IPS-20b (cell line): ENCODE measurements at regions not wholly inside any gene's neighbourhood (a gene's known extent, or its start where the extent isn't known, plus 50 kb on each side); places are given as distances from the start of the nearest gene placed in this dataset.

Experiments used
- H3K27ac ChIP-seq: one replicate; pipeline ENCODE4 v1.5.1; 2013; ENCODE audit warnings: low read length
- H3K27me3 ChIP-seq: 2 replicates; pipeline ENCODE4 v1.6.1; 2013; ENCODE audit warnings: mild to moderate bottlenecking, low read length, inconsistent platforms; ENCODE audit not compliant: insufficient read depth
- H3K36me3 ChIP-seq: 2 replicates; pipeline ENCODE4 v1.6.1; 2013; ENCODE audit warnings: low read depth, mild to moderate bottlenecking, inconsistent platforms, low read length, moderate library complexity; ENCODE audit not compliant: insufficient read depth
- H3K4me1 ChIP-seq: 2 replicates; pipeline ENCODE4 v1.6.1; 2013; ENCODE audit warnings: mild to moderate bottlenecking, control low read depth, inconsistent platforms, low read length, moderate library complexity; ENCODE audit not compliant: insufficient read depth
- H3K4me3 ChIP-seq: 2 replicates; pipeline ENCODE4 v1.5.1; 2013; ENCODE audit warnings: mild to moderate bottlenecking, low read length, inconsistent platforms
- H3K9ac ChIP-seq: 2 replicates; pipeline ENCODE4 v1.6.1; 2013; ENCODE audit warnings: low read depth, mild to moderate bottlenecking, inconsistent platforms, low read length, moderate library complexity
- H3K9me3 ChIP-seq: 2 replicates; pipeline ENCODE4 v1.6.1; 2013; ENCODE audit warnings: mild to moderate bottlenecking, low read depth, low read length, inconsistent platforms; ENCODE audit not compliant: insufficient read depth

DNA sequence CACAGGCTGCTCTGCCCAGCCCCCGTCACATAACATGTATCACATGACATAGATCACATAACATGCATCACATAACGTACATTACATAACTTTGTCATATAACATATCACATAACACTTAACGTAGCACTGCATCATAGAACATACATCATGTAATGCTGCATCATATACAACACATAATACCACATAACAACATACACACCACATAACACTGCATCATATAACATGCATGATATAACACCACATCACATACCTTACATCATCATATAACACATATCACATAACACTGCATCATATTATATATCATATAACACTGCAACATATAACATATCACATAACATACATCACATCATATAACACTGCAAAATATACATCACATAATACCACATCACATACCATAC is 83.8 kb downstream of the AXIN2 start:
- H3K4me1 ChIP-seq: no peaks in the 10 kb centered on the region
- no peak overlapping the region for H3K27ac ChIP-seq
- H3K36me3 ChIP-seq: no peaks in the 10 kb centered on the region
- H3K9ac ChIP-seq: no peak overlapping the region
- no peaks in the 10 kb centered on the region; the same call in 1 of the 2 replicates for H3K9me3 ChIP-seq
- no peaks in the 10 kb centered on the region for H3K27me3 ChIP-seq
- no peak overlapping the region for H3K4me3 ChIP-seq

DNA sequence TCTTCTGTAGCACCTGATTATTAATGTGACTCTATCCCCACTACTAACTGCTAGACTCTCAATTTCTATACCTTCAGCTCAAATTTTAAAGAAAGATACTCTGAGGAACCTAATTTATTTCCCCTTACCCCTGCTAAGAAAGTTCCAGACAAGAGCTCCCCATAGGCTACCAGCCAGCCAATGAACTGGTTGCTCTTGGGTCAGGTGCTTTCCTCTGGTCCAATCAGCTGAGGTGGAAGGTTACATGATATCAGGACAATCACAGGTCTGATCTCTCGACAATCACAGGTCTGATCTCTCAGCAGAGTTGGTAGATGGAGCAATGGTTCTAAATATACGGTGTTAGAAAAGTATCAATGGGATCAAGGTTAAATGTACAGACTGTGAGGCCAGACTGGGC is 86.8 kb downstream of the AXIN2 start:
- Histone ChIP-seq H3K9ac (no peak overlapping the region), H3K4me3 (no peak overlapping the region), H3K4me1 (no peaks in the 10 kb centered on the region), H3K36me3 (no peaks in the 10 kb centered on the region), H3K27me3 (no peaks in the 10 kb centered on the region), H3K9me3 (no peaks in the 10 kb centered on the region; the same call in 1 of the 2 replicates), H3K27ac (no peak overlapping the region)

- no peaks in the 10 kb centered on the region for H3K36me3 ChIP-seq
- no peaks in the 10 kb centered on the region; the same call in 1 of the 2 replicates for H3K9me3 ChIP-seq
- H3K27ac ChIP-seq: no peak overlapping the region
- no peak overlapping the region for H3K4me3 ChIP-seq
- H3K27me3 ChIP-seq: no peaks in the 10 kb centered on the region
- no peak overlapping the region for H3K9ac ChIP-seq
- H3K4me1 ChIP-seq: no peaks in the 10 kb centered on the region
These were observed 87.5 kb downstream of the AXIN2 start for GRCh38 chr17:65473985-65474384.

DNA sequence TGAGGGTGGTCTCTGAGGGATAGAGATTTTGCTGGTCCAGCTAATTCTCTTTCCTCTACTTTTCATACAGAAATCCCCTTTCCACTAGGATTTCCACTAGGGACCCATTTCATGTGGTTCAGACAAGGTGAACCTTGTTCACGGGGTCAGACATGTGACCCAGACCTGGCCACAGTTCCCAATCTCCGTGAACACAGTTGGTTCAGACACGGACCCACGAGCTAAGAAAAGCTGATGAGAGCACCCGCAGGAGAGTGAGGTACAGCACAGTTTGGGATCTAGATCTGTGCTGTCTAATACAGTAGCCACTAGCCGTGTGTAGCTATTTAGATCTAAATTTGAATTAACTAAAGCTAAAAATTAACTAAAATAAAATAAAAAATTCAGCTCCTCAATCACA is 88.1 kb downstream of the AXIN2 start:
- Histone ChIP-seq H3K9ac (no peak overlapping the region), H3K27me3 (no peaks in the 10 kb centered on the region), H3K4me3 (no peak overlapping the region), H3K9me3 (no peaks in the 10 kb centered on the region; the same call in 1 of the 2 replicates), H3K27ac (no peak overlapping the region), H3K36me3 (no peaks in the 10 kb centered on the region), H3K4me1 (no peaks in the 10 kb centered on the region)

DNA sequence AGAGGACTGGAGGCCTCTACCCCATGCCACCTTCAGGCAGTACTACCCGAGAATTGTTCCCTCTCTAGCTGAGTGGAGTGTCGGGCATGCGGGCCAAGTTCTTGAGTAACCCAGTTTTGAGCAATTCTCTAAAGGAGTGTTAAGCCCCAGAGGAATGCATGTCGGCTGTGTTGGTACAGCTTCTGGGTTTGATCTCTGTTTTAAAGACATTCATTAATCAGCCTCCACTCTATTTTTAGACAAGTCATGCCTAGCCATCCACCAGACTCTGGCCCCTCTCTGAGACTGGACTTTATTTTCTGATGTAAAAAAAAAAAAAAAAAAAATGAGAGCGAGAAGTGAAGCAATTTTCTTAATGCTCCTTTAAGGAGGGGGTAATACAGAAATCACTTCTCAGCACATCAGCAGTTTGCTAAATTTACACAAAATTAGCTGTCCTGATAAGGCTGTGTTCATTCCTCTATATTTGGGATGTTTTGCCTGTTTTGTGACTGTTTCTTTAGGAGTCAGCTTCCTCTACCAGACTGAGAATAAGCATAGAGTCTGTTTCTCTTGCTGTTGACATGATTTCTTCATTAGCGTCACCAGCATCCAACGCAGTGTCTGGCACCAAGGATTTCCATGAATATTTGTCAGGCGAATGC is 88.7 kb downstream of the AXIN2 start:
- Histone ChIP-seq H3K4me3 (no peak overlapping the region), H3K27ac (no peak overlapping the region), H3K27me3 (no peaks in the 10 kb centered on the region), H3K36me3 (no peaks in the 10 kb centered on the region), H3K9ac (no peak overlapping the region), H3K4me1 (no peaks in the 10 kb centered on the region), H3K9me3 (no peaks in the 10 kb centered on the region; the same call in 1 of the 2 replicates)

DNA sequence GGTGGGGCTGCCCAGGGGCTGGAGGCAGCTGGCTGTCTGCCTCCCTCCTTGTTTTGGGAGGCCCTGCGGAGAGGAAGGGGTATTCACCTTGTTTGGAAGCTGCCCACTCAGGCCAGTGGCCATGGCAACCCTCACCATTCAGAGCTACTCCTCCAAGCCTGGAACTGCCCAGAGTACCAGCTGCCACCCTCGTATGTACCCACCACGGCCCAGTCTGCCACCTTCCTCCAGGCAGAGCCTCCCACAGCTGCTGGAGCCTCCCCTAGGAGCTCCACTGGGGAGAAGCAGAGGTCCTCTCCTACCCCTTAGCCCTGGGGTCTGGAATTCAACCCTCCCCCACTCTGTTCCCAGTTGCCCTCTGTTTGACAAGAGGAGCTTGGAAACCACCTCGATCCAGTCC is 90.7 kb downstream of the AXIN2 start:
- no peaks in the 10 kb centered on the region for H3K4me1 ChIP-seq
- H3K9ac ChIP-seq: no peak overlapping the region
- no peaks in the 10 kb centered on the region for H3K27me3 ChIP-seq
- no peaks in the 10 kb centered on the region; the same call in 1 of the 2 replicates for H3K9me3 ChIP-seq
- no peaks in the 10 kb centered on the region for H3K36me3 ChIP-seq
- H3K4me3 ChIP-seq: no peak overlapping the region
- no peak overlapping the region for H3K27ac ChIP-seq

DNA sequence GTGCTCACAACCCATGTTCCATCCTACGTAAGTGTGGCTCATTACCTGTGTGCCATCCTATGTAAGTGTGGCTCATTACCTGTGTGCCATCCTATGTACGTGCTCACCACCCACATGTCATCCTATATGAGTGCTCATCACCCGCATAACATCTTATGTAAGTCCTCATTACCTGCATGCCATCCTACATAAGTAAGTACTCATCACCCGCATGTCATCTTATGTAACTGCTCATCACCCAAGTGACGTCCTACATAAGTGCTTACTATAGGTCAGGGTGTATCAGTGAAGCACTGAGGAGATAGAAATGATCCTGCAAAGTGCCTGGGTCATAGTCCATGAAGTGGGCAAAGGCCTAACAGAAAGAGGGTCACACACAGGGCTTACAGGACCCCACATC is 93.1 kb downstream of the AXIN2 start:
- Histone ChIP-seq H3K4me3 (no peak overlapping the region), H3K9me3 (no peaks in the 10 kb centered on the region), H3K27ac (no peak overlapping the region), H3K27me3 (no peaks in the 10 kb centered on the region), H3K9ac (no peak overlapping the region), H3K4me1 (no peaks in the 10 kb centered on the region), H3K36me3 (no peaks in the 10 kb centered on the region)

- H3K9ac ChIP-seq: no peak overlapping the region
- H3K36me3 ChIP-seq: no peaks in the 10 kb centered on the region
- H3K4me3 ChIP-seq: no peak overlapping the region
- no peaks in the 10 kb centered on the region for H3K27me3 ChIP-seq
- H3K9me3 ChIP-seq: no peaks in the 10 kb centered on the region; the same call in 1 of the 2 replicates
- H3K4me1 ChIP-seq: no peaks in the 10 kb centered on the region
- H3K27ac ChIP-seq: no peak overlapping the region
These were observed 94.3 kb downstream of the AXIN2 start for GRCh38 chr17:65467156-65467555.

- Histone ChIP-seq H3K9ac (no peak overlapping the region), H3K9me3 (no peaks in the 10 kb centered on the region; the same call in 1 of the 2 replicates), H3K4me1 (no peaks in the 10 kb centered on the region), H3K36me3 (no peaks in the 10 kb centered on the region), H3K4me3 (no peak overlapping the region), H3K27ac (no peak overlapping the region), H3K27me3 (no peaks in the 10 kb centered on the region)
These were observed 94.9 kb downstream of the AXIN2 start for GRCh38 chr17:65466547-65466946.

DNA sequence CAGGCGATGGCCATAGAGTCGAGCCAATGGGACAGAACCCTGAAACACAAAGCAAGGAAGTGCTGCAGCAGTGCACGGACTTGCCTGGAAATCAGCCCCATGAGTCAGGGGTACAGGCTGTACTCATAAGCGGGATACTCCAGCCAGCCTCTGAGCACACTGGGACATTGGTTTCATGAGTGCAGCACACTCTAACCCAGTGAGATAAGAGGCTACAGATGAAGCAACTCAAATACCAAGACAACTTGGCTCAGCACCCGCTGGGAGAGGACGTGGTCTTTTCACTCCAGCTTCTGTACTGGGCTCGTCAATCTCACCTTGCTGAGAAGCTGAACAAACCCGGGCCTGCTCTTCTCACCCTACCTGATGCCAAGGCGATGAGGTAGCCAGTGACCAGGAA is 98.2 kb downstream of the AXIN2 start:
- no peaks in the 10 kb centered on the region for H3K36me3 ChIP-seq

GRCh38 chr17:65459677-65460347 is 101.6 kb downstream of the AXIN2 start:
- H3K9ac ChIP-seq: no peak overlapping the region
- H3K27ac ChIP-seq: no peak overlapping the region
- no peaks in the 10 kb centered on the region for H3K27me3 ChIP-seq
- no peak overlapping the region for H3K4me3 ChIP-seq
- peaks cover 21% of the 10 kb centered on the region for H3K4me1 ChIP-seq
- no peaks in the 10 kb centered on the region for H3K36me3 ChIP-seq
- no peaks in the 10 kb centered on the region; the same call in 1 of the 2 replicates for H3K9me3 ChIP-seq

More for the DNA sequence above, 98.2 kb downstream of the AXIN2 start:
- Histone ChIP-seq H3K27ac (no peak overlapping the region), H3K4me1 (peaks cover 12% of the 10 kb centered on the region; the same call in 1 of the 2 replicates), H3K9me3 (no peaks in the 10 kb centered on the region; the same call in 1 of the 2 replicates), H3K4me3 (no peak overlapping the region), H3K9ac (no peak overlapping the region), H3K27me3 (no peaks in the 10 kb centered on the region)

DNA sequence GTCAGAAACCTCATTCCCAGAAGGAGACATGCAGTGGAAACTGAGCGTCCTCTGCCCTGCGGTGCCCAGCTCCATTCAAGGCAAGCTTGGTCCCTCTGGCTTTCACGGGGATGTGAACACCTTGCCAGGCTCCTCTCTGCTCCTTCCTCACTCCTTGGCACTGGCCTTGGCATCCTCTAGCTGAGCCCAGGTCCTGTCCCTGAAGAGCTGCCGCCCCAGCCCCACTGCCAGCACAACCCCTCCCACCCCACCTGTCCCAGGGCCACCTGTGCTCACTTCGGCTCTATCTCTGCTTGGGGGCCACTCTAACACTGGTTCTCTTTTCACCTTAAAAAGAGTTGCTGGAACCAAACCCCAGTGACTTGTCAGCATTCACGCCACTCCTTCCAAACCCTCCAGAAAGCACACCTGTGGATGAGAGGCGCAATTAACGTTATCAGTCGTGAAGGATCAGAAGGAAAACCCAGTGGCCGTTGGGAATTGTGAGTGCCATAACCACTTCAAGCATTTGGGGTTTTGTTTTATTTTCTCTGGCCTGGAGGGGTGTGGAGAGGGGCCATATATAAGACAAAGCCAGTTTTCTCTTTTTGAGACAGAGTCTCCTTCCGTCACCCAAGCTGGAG is 103.7 kb downstream of the AXIN2 start:
- H3K9ac ChIP-seq: no peak overlapping the region
- no peaks in the 10 kb centered on the region for H3K36me3 ChIP-seq
- H3K27me3 ChIP-seq: no peaks in the 10 kb centered on the region
- H3K4me3 ChIP-seq: no peak overlapping the region
- H3K4me1 ChIP-seq: peaks cover 25% of the 10 kb centered on the region
- H3K9me3 ChIP-seq: no peaks in the 10 kb centered on the region; the same call in 1 of the 2 replicates
- H3K27ac ChIP-seq: no peak overlapping the region
